Lower lobe of right lung (tissue), 2 donors: ENCODE measurements at regions not wholly inside any gene's neighbourhood (a gene's known extent, or its start where the extent isn't known, plus 50 kb on each side); places are given as distances from the start of the nearest gene placed in this dataset.
"Not testable (repeated sequence)": the region's sequence is repeated elsewhere in the genome, so short reads cannot be mapped to it uniquely, and the experiment has no call there.

ENCODE experiments used
- ATAC-seq, 2 donors: fragments of 200-7000 bp; cut with Tn5 transposase; one replicate each; pipeline ENCODE4 v1.9.1; 2020 to 2022; ENCODE audit warnings: mild to moderate bottlenecking in 2 of 2, moderate library complexity in 2 of 2
- DNase-seq: peaks from one replicate; pipeline ENCODE4 v3.0.0-alpha.2; 2020
- H3K27ac ChIP-seq: fragments of 200-600 bp; one replicate; pipeline ENCODE4 v1.8.0; 2022
- H3K27me3 ChIP-seq: fragments of 200-600 bp; one replicate; pipeline ENCODE4 v1.8.0; 2022; ENCODE audit warnings: low read depth
- H3K36me3 ChIP-seq: fragments of 200-600 bp; one replicate; pipeline ENCODE4 v1.8.0; 2022; ENCODE audit warnings: mild to moderate bottlenecking
- H3K4me1 ChIP-seq: fragments of 200-600 bp; one replicate; pipeline ENCODE4 v1.8.0; 2022
- H3K4me3 ChIP-seq: fragments of 200-600 bp; one replicate; pipeline ENCODE4 v1.8.0; 2022; ENCODE audit warnings: mild to moderate bottlenecking
- H3K9me3 ChIP-seq: fragments of 200-600 bp; one replicate; pipeline ENCODE4 v1.8.0; 2022
- intact Hi-C: fragments of 100-400 bp; cut with DNase I; formaldehyde crosslinking; loops from one replicate; pipeline ENCODE4 v1.11.0; 2022
- TF ChIP-seq, protein P1 (sequence below): fragments of 200-600 bp; IDR thresholded peaks from one replicate; pipeline ENCODE4 v1.8.0; 2022; ENCODE audit warnings: antibody characterized with exemption, mild to moderate bottlenecking
- donor health status: DM: no; HTN: yes; CAD: no; lungs with severe emphysema.

DNA sequence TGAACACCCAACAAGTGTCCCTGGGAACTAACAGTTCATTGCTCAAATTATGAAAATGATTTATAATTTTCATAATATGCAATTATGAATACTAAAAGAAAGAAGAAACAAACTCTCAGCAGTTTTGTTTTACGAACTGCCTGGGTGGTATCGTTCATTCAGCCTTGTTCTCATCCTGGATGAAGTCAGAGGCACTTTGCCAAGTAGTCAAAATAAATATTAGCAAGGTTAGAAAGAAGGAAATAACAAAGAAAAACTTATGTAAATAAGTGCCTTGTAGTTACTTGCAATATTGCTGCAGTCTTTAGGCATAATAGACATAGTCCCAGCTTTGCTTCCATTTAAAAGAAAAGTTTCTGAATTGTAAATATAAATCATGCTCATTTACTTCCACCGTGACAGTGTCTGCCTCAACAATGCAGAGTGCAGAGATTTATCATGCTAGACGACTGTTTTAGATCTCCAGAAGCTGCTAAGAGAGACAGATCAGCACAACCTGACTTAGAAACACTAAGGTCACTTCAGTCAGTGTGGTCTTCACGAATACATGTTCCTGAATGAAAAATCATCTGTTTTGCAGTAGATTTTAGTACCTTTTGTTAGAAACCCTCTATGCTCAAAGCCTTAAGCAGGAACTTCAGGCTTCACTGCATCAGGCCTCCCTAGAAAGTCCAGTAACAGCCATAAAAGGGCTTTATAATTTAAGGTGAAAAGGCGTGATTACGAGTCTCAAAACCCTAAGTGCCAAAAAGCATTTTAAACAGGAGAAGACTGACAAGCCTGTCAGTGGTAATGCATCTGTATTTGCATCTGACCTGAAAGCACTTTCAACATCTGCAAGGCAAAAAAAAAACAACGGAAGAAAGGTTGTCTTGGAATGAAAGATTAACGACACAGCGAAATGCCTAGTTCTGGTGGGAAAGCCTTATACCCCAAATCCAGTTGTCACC, 92.1 kb downstream of the TMEM167A start:
- no peak for ATAC-seq
- TF ChIP-seq, protein P1, sequence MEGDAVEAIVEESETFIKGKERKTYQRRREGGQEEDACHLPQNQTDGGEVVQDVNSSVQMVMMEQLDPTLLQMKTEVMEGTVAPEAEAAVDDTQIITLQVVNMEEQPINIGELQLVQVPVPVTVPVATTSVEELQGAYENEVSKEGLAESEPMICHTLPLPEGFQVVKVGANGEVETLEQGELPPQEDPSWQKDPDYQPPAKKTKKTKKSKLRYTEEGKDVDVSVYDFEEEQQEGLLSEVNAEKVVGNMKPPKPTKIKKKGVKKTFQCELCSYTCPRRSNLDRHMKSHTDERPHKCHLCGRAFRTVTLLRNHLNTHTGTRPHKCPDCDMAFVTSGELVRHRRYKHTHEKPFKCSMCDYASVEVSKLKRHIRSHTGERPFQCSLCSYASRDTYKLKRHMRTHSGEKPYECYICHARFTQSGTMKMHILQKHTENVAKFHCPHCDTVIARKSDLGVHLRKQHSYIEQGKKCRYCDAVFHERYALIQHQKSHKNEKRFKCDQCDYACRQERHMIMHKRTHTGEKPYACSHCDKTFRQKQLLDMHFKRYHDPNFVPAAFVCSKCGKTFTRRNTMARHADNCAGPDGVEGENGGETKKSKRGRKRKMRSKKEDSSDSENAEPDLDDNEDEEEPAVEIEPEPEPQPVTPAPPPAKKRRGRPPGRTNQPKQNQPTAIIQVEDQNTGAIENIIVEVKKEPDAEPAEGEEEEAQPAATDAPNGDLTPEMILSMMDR: no peak

GRCh38 chr5:82982846-82983245, 94.3 kb downstream of the TMEM167A start:
- Histone ChIP-seq H3K27ac (no peak overlapping the region), H3K36me3 (no peaks in the 10 kb centered on the region), H3K4me1 (no peaks in the 10 kb centered on the region), H3K4me3 (no peak overlapping the region), H3K9me3 (no peaks in the 10 kb centered on the region), H3K27me3 (no peaks in the 10 kb centered on the region)
- TF ChIP-seq, protein P1: no peak
- no peak for ATAC-seq
- no peak for DNase-seq
- intact Hi-C loops: no loop called here

More for the DNA sequence above, 92.1 kb downstream of the TMEM167A start:
- H3K27me3 ChIP-seq: no peaks in the 10 kb centered on the region
- no peak overlapping the region for H3K27ac ChIP-seq
- no peaks in the 10 kb centered on the region for H3K36me3 ChIP-seq
- no peak for DNase-seq
- intact Hi-C loops: no loop called here
- no peaks in the 10 kb centered on the region for H3K4me1 ChIP-seq
- H3K9me3 ChIP-seq: no peaks in the 10 kb centered on the region
- H3K4me3 ChIP-seq: no peak overlapping the region

DNA sequence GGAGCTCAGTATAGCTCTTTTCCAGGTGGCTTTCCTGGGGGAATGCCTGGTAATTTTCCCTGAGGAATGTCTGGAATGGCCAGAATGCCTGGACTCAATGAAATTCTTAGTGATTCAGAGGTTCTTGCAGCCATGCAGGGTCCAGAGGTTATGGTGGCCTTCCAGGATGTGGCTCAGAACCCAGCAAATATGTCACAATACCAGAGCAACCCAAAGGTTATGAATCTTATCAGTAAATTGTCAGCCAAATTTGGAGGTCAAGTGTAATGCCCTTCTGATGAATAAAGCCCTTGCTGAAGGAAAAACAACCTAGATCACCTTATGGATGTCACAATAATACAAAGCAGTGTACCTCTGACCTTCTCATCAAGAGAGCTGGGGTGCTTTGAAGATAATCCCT, 100.3 kb downstream of the TMEM167A start:
- DNase-seq, H3K27ac ChIP-seq, H3K4me3 ChIP-seq, H3K36me3 ChIP-seq, H3K27me3 ChIP-seq, ATAC-seq, H3K4me1 ChIP-seq, intact Hi-C loops, H3K9me3 ChIP-seq: not testable (repeated sequence)

GRCh38 chr5:82975812-82976211, 101.4 kb downstream of the TMEM167A start:
- Histone ChIP-seq H3K27me3 (no peaks in the 10 kb centered on the region), H3K27ac (no peak overlapping the region), H3K4me1 (no peaks in the 10 kb centered on the region), H3K9me3 (no peaks in the 10 kb centered on the region), H3K4me3 (no peak overlapping the region), H3K36me3 (no peaks in the 10 kb centered on the region)
- DNase-seq: no peak
- TF ChIP-seq, protein P1: no peak
- intact Hi-C loops: no loop called here
- ATAC-seq: no peak

DNA sequence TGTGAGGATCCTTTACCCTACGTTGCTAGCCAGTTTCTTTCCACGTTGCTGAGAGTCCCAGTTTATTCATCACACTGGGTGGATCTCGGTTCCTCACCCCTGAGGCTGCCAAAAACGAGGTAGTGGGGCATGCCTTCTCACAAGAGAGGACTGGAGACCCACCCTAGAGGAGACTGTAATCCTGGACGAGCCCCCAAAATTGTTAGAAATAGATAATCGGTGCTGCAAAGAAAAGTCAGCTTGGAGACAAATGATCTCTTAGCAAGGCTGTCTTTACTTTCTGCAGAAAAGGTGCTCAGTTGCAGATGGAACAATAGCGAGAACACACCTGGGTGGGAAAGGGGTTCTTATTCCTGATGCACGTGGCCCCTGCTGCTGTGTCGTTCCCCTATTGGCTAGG, 101.8 kb downstream of the TMEM167A start:
- Histone ChIP-seq H3K4me1 (no peaks in the 10 kb centered on the region), H3K27ac (no peak overlapping the region), H3K36me3 (no peaks in the 10 kb centered on the region), H3K9me3 (no peaks in the 10 kb centered on the region), H3K4me3 (no peak overlapping the region), H3K27me3 (no peaks in the 10 kb centered on the region)
- intact Hi-C loops: no loop called here
- no peak for DNase-seq
- TF ChIP-seq, protein P1: no peak
- ATAC-seq: no peak

DNA sequence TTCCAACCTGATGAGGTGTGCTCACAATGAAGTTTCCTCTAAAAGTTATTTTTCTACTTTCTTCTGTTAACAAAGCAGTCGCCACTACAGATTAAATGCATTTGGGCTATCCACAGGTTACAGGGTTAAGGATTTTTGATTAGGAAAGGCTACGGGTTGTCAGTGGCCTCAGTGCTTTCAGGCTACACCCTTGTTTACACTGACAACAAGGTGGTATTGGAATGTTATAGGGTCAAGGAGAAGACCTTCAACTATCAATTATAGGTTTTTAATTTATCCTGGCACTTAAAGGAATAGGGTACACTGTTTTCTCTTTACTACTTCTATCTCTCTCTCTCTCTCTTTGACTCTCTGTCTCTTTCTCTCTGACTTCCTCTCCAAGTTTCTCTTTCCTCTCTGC, 102.8 kb downstream of the TMEM167A start:
- intact Hi-C loops, H3K36me3 ChIP-seq, H3K27ac ChIP-seq, H3K27me3 ChIP-seq, H3K4me3 ChIP-seq, H3K4me1 ChIP-seq, ATAC-seq, DNase-seq, H3K9me3 ChIP-seq: not testable (repeated sequence)
